ENCODE measurements at regions not wholly inside any gene's neighbourhood (a gene's known extent, or its start where the extent isn't known, plus 50 kb on each side); places are given as distances from the start of the nearest gene placed in this dataset.
"Not testable (repeated sequence)": the region's sequence is repeated elsewhere in the genome, so short reads cannot be mapped to it uniquely, and the experiment has no call there.

DNA sequence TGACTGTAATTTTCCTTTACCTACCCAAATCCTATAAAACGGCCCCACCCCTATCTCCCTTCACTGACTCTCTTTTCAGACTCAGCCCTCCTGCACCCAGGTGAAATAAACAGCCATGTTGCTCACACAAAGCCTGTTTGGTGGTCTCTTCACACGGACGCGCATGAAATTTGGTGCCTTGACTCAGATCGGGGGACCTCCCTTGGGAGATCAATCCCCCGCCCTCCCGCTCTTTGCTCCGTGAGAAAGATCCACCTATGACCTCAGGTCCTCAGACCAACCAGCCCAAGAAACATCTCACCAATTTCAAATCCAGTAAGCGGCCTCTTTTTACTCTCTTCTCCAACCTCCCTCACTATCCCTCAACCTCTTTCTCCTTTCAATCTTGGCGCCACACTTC is 1344.7 kb upstream of the GOT2 start:
- H3K36me3 ChIP-seq (ENCODE audit: control insufficient read depth in 3 of 3, insufficient read depth in 2 of 3, low read depth in 1 of 3, low read length in 3 of 3); DNase-seq; H3K9me3 ChIP-seq (ENCODE audit: control insufficient read depth in 2 of 2, insufficient read depth in 1 of 2, low read depth in 1 of 2, low read length in 1 of 2); H3K4me3 ChIP-seq (ENCODE audit: low read depth in 1 of 3, low read length in 3 of 3); H3K27ac ChIP-seq (ENCODE audit: low read depth in 1 of 3, low read length in 2 of 3); H3K4me1 ChIP-seq (ENCODE audit: control insufficient read depth in 3 of 3, insufficient read depth in 2 of 3, low read depth in 1 of 3, low read length in 2 of 3); FAIRE-seq; H3K27me3 ChIP-seq (ENCODE audit: control insufficient read depth in 3 of 3, insufficient read depth in 3 of 3, low read length in 3 of 3): not testable (repeated sequence)
- WGBS, 3 donors: 94 to 98% (median 96%) methylated on average over 8 to 9 of the region's 10 CpGs

DNA sequence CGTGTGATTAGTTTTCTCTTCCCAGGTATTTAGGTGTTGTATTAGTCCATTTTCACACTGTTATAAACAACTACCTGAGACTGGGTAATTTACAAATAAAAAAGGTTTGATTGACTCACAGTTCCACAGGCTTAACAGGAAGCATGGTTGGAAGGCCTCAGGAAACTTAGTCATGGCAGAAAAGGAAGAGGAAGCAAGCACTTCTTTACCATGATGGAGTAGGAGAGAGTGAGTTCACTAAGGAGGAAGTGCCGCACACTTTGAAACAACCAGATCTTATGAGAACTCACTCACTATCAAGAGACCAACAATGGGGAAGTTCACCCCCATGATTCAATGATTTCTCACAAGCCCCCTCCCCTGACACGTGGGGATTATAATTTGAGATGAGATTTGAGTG is 1343.7 kb upstream of the GOT2 start:
- DNase-seq (no peak), FAIRE-seq (no peak)
- Histone ChIP-seq H3K9me3 (ENCODE audit: control insufficient read depth in 2 of 2, insufficient read depth in 1 of 2, low read depth in 1 of 2, low read length in 1 of 2) (peaks cover 0 to 3% of the 10 kb centered on the region in 2 donors), H3K4me1 (ENCODE audit: control insufficient read depth in 3 of 3, insufficient read depth in 2 of 3, low read depth in 1 of 3, low read length in 2 of 3) (no peaks in the 10 kb centered on the region), H3K27me3 (ENCODE audit: control insufficient read depth in 3 of 3, insufficient read depth in 3 of 3, low read length in 3 of 3) (no peaks in the 10 kb centered on the region), H3K36me3 (ENCODE audit: control insufficient read depth in 3 of 3, insufficient read depth in 2 of 3, low read depth in 1 of 3, low read length in 3 of 3) (no peaks in the 10 kb centered on the region), H3K4me3 (ENCODE audit: low read depth in 1 of 3, low read length in 3 of 3) (no peak overlapping the region), H3K27ac (ENCODE audit: low read depth in 1 of 3, low read length in 2 of 3) (no peak overlapping the region)
- 66 to 76% (median 73%) methylated on average over 3 of the region's 3 CpGs for WGBS, 3 donors

DNA sequence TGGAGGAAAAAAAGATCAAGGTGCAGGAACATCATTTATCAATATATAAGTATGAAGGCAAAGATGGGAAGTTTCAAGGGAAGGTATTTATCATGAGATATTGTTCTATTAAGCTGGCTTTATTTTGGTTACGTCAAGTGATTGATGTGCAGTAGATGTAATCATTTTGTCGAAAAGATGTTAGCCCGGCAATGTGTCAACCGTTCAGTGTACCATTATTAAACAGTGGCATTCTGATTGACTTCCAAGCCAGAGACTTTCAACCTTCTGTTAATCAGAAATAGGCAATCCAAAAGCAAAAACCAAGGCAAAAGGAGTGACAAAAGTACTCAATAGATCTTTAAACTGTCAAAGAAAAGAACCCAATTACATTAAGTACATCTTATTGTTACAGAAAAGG is 1340.3 kb upstream of the GOT2 start:
- Histone ChIP-seq H3K9me3 (ENCODE audit: control insufficient read depth in 2 of 2, insufficient read depth in 1 of 2, low read depth in 1 of 2, low read length in 1 of 2) (peaks cover 0 to 3% of the 10 kb centered on the region in 2 donors), H3K27ac (ENCODE audit: low read depth in 1 of 3, low read length in 2 of 3) (no peak overlapping the region), H3K27me3 (ENCODE audit: control insufficient read depth in 3 of 3, insufficient read depth in 3 of 3, low read length in 3 of 3) (no peaks in the 10 kb centered on the region), H3K4me1 (ENCODE audit: control insufficient read depth in 3 of 3, insufficient read depth in 2 of 3, low read depth in 1 of 3, low read length in 2 of 3) (no peaks in the 10 kb centered on the region), H3K4me3 (ENCODE audit: low read depth in 1 of 3, low read length in 3 of 3) (no peak overlapping the region), H3K36me3 (ENCODE audit: control insufficient read depth in 3 of 3, insufficient read depth in 2 of 3, low read depth in 1 of 3, low read length in 3 of 3) (no peaks in the 10 kb centered on the region)
- no peak for DNase-seq
- no peak for FAIRE-seq
- WGBS, 3 donors: 28 to 65% (median 32%) methylated on average over 4 of the region's 4 CpGs

DNA sequence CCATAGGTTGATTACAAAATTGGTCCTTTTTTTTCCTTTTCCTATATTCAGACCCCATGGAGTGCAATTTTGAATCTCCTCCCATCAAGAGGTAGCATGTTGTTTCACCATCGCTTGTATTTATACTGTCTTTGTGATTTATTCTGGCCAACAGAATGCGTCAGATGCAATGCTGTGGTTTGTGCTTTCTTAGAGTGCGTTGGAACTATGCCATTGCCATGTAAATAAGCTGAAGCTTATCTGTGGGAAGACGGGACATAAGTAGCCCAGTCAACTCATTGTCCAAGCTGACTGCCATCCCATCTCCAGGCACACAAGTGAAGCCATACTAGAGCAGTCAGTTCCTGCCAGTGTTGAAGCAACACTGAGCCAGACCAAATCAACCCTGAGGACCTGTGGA is 1339.3 kb upstream of the GOT2 start:
- Histone ChIP-seq H3K4me3 (ENCODE audit: low read depth in 1 of 3, low read length in 3 of 3) (no peak overlapping the region), H3K9me3 (ENCODE audit: control insufficient read depth in 2 of 2, insufficient read depth in 1 of 2, low read depth in 1 of 2, low read length in 1 of 2) (peaks cover 0 to 3% of the 10 kb centered on the region in 2 donors), H3K4me1 (ENCODE audit: control insufficient read depth in 3 of 3, insufficient read depth in 2 of 3, low read depth in 1 of 3, low read length in 2 of 3) (no peaks in the 10 kb centered on the region), H3K27ac (ENCODE audit: low read depth in 1 of 3, low read length in 2 of 3) (no peak overlapping the region), H3K36me3 (ENCODE audit: control insufficient read depth in 3 of 3, insufficient read depth in 2 of 3, low read depth in 1 of 3, low read length in 3 of 3) (no peaks in the 10 kb centered on the region), H3K27me3 (ENCODE audit: control insufficient read depth in 3 of 3, insufficient read depth in 3 of 3, low read length in 3 of 3) (no peaks in the 10 kb centered on the region)
- no peak for DNase-seq
- 62 to 74% (median 70%) methylated on average over 4 of the region's 4 CpGs for WGBS, 3 donors
- no peak for FAIRE-seq

DNA sequence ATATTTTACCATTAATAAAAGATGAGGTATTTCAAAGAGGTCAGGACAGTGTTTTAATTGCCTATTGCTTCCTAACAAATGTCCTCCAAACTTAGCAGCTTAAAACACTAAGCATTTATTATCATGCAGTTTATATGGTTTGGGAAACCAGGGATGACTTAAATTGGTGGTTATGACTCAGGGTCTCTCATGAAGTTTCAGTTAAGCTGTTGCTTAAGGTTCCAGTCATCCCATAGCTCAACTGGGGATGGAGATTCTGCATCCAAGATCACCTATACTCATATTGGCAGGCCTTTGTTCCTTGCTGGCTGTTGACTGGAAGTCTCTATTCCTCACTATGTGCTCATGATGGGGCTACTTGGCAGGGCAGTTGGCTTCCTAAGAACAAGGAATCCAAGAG is 1329.9 kb upstream of the GOT2 start:
- DNase-seq (no peak), FAIRE-seq (no peak)
- Histone ChIP-seq H3K27me3 (ENCODE audit: control insufficient read depth in 3 of 3, insufficient read depth in 3 of 3, low read length in 3 of 3) (no peaks in the 10 kb centered on the region), H3K4me1 (ENCODE audit: control insufficient read depth in 3 of 3, insufficient read depth in 2 of 3, low read depth in 1 of 3, low read length in 2 of 3) (no peaks in the 10 kb centered on the region), H3K4me3 (ENCODE audit: low read depth in 1 of 3, low read length in 3 of 3) (no peak overlapping the region), H3K9me3 (ENCODE audit: control insufficient read depth in 2 of 2, insufficient read depth in 1 of 2, low read depth in 1 of 2, low read length in 1 of 2) (no peaks in the 10 kb centered on the region), H3K27ac (ENCODE audit: low read depth in 1 of 3, low read length in 2 of 3) (no peak overlapping the region), H3K36me3 (ENCODE audit: control insufficient read depth in 3 of 3, insufficient read depth in 2 of 3, low read depth in 1 of 3, low read length in 3 of 3) (no peaks in the 10 kb centered on the region)

- Histone ChIP-seq H3K9me3 (ENCODE audit: control insufficient read depth in 2 of 2, insufficient read depth in 1 of 2, low read depth in 1 of 2, low read length in 1 of 2) (peaks cover 0 to 2% of the 10 kb centered on the region in 2 donors), H3K36me3 (ENCODE audit: control insufficient read depth in 3 of 3, insufficient read depth in 2 of 3, low read depth in 1 of 3, low read length in 3 of 3) (no peaks in the 10 kb centered on the region), H3K27me3 (ENCODE audit: control insufficient read depth in 3 of 3, insufficient read depth in 3 of 3, low read length in 3 of 3) (no peaks in the 10 kb centered on the region), H3K4me1 (ENCODE audit: control insufficient read depth in 3 of 3, insufficient read depth in 2 of 3, low read depth in 1 of 3, low read length in 2 of 3) (no peaks in the 10 kb centered on the region), H3K4me3 (ENCODE audit: low read depth in 1 of 3, low read length in 3 of 3) (no peak overlapping the region), H3K27ac (ENCODE audit: low read depth in 1 of 3, low read length in 2 of 3) (no peak overlapping the region)
- no peak for DNase-seq
- FAIRE-seq: no peak
Observed at GRCh38 chr16:60061396-60061795, 1327.3 kb upstream of the GOT2 start.

DNA sequence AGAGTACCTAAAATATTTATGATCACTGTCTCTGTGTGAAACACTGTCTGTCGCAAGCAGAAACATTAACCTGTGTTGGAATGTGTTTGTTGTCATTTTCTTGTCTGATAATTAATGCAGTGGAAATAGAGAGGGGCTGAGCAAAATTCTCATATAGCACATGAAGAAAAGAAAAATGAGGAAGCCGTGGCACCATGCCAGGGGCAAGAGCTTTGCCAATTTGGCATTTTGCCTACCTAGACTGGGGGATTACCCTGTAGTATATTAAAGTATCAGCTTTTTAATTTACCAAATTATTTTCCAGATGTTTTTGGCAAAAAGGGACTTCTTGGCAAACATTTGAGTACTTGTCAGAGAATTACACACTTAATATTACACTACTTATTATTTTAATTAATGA is 1326.6 kb upstream of the GOT2 start:
- no peaks in the 10 kb centered on the region for H3K27me3 ChIP-seq (ENCODE audit: control insufficient read depth in 3 of 3, insufficient read depth in 3 of 3, low read length in 3 of 3)
- WGBS, 3 donors: 61 to 62% (median 62%) methylated on average over 2 of the region's 2 CpGs
- no peak for FAIRE-seq

DNA sequence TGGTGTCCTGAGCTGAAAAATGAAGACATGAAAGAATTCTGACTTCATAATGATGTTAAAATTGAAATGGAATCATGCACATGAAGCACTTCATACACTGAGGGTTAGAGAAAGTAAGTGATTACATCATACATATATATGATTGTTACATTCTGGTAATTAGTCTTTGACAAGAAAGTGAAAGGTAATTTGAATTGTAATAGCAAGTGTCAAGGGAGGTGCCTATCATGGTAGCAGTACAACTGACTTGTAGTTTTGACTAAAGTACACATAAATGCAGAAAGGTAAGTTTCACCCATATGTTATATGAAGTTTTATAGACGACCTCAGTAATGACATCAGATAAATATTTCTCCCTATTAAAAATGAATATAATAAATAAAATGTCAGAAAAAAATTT is 1325.0 kb upstream of the GOT2 start:
- 38 to 66% (median 42%) methylated on average over 1 of the region's 1 CpG for WGBS, 3 donors
- no peak for FAIRE-seq
- Histone ChIP-seq H3K27ac (ENCODE audit: low read depth in 1 of 3, low read length in 2 of 3) (no peak overlapping the region), H3K4me3 (ENCODE audit: low read depth in 1 of 3, low read length in 3 of 3) (no peak overlapping the region), H3K36me3 (ENCODE audit: control insufficient read depth in 3 of 3, insufficient read depth in 2 of 3, low read depth in 1 of 3, low read length in 3 of 3) (no peaks in the 10 kb centered on the region), H3K4me1 (ENCODE audit: control insufficient read depth in 3 of 3, insufficient read depth in 2 of 3, low read depth in 1 of 3, low read length in 2 of 3) (no peaks in the 10 kb centered on the region), H3K27me3 (ENCODE audit: control insufficient read depth in 3 of 3, insufficient read depth in 3 of 3, low read length in 3 of 3) (no peaks in the 10 kb centered on the region), H3K9me3 (ENCODE audit: control insufficient read depth in 2 of 2, insufficient read depth in 1 of 2, low read depth in 1 of 2, low read length in 1 of 2) (peaks cover 0 to 2% of the 10 kb centered on the region in 2 donors)
- no peak for DNase-seq

More for the DNA sequence above, 1326.6 kb upstream of the GOT2 start:
- no peak overlapping the region for H3K27ac ChIP-seq (ENCODE audit: low read depth in 1 of 3, low read length in 2 of 3)
- peaks cover 0 to 2% of the 10 kb centered on the region in 2 donors for H3K9me3 ChIP-seq (ENCODE audit: control insufficient read depth in 2 of 2, insufficient read depth in 1 of 2, low read depth in 1 of 2, low read length in 1 of 2)
- no peaks in the 10 kb centered on the region for H3K36me3 ChIP-seq (ENCODE audit: control insufficient read depth in 3 of 3, insufficient read depth in 2 of 3, low read depth in 1 of 3, low read length in 3 of 3)
- no peak for DNase-seq
- H3K4me1 ChIP-seq (ENCODE audit: control insufficient read depth in 3 of 3, insufficient read depth in 2 of 3, low read depth in 1 of 3, low read length in 2 of 3): no peaks in the 10 kb centered on the region
- no peak overlapping the region for H3K4me3 ChIP-seq (ENCODE audit: low read depth in 1 of 3, low read length in 3 of 3)

DNA sequence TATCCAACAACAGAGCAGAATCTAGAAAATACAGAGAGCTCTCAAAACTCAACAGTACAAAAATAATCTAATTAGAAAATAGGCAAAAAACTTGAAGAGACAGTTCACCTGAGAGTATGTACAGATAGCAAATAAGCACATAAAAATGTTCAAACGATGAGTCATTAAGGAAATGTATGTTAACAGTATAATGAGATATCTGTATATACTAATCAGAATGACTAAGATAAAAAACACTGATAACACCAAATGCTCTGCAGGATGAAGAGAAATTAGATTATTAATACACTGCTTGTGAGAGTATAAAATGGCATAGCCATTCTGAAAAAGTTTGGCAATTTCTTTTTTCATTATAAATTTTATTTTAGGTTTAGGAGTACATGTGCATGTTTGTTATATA is 1307.6 kb upstream of the GOT2 start:
- Histone ChIP-seq H3K36me3 (ENCODE audit: control insufficient read depth in 3 of 3, insufficient read depth in 2 of 3, low read depth in 1 of 3, low read length in 3 of 3) (no peaks in the 10 kb centered on the region), H3K27me3 (ENCODE audit: control insufficient read depth in 3 of 3, insufficient read depth in 3 of 3, low read length in 3 of 3) (no peaks in the 10 kb centered on the region), H3K4me3 (ENCODE audit: low read depth in 1 of 3, low read length in 3 of 3) (no peak overlapping the region), H3K27ac (ENCODE audit: low read depth in 1 of 3, low read length in 2 of 3) (no peak overlapping the region), H3K9me3 (ENCODE audit: control insufficient read depth in 2 of 2, insufficient read depth in 1 of 2, low read depth in 1 of 2, low read length in 1 of 2) (no peaks in the 10 kb centered on the region), H3K4me1 (ENCODE audit: control insufficient read depth in 3 of 3, insufficient read depth in 2 of 3, low read depth in 1 of 3, low read length in 2 of 3) (no peaks in the 10 kb centered on the region)
- FAIRE-seq: no peak
- WGBS, 3 donors: 61 to 81% (median 66%) methylated on average over 1 of the region's 1 CpG
- DNase-seq: no peak

Measured in small intestine (tissue), 7 donors.